NB4 (cell line): ENCODE measurements at regions not wholly inside any gene's neighbourhood (a gene's known extent, or its start where the extent isn't known, plus 50 kb on each side); places are given as distances from the start of the nearest gene placed in this dataset.
"Not testable (repeated sequence)": the region's sequence is repeated elsewhere in the genome, so short reads cannot be mapped to it uniquely, and the experiment has no call there.

Experiments
- DNase-seq: peaks from one replicate; pipeline ENCODE4 v3.0.0; 2010; ENCODE audit warnings: low read depth
- H3K4me3 ChIP-seq: one replicate; pipeline ENCODE4 v1.5.1; 2011; ENCODE audit warnings: mild to moderate bottlenecking, low read depth, low read length, moderate library complexity
- MYC ChIP-seq: IDR thresholded peaks from 2 replicates; pipeline ENCODE4 v1.6.1; 2011; ENCODE audit warnings: low read depth, low read length
- POLR2A ChIP-seq: IDR thresholded peaks from 2 replicates; pipeline ENCODE4 v1.6.1; 2011; ENCODE audit warnings: mild to moderate bottlenecking; ENCODE audit not compliant: insufficient read length; ENCODE audit errors: extremely low read depth
- TF ChIP-seq, protein P1 (sequence below): IDR thresholded peaks from one replicate; pipeline ENCODE4 v1.5.1; 2012; ENCODE audit warnings: low read depth, low read length
- TF ChIP-seq, protein P2 (sequence below): IDR thresholded peaks from 2 replicates; pipeline ENCODE4 v1.6.1; 2011; ENCODE audit warnings: low read depth, low read length

DNA sequence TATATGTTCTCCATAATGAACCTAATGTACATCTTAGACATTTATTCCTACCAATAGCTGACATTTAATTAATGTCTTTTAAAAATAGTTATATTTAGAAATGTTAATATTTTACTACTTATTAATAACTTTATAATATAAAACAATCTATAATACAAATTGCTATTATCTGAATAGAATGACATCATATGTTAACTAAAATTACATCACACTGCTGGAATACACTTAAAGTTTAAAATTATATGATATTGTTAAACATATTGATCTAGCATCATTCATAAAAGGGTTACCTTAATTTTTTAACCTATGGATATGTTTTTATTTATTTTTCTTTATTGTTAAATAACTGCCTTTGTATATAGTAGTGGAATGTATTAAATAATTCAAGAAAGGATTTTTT is 660.2 kb upstream of the ADGRB3 start:
- no peak for DNase-seq
- no peak for TF ChIP-seq POLR2A
- TF ChIP-seq, protein P1, sequence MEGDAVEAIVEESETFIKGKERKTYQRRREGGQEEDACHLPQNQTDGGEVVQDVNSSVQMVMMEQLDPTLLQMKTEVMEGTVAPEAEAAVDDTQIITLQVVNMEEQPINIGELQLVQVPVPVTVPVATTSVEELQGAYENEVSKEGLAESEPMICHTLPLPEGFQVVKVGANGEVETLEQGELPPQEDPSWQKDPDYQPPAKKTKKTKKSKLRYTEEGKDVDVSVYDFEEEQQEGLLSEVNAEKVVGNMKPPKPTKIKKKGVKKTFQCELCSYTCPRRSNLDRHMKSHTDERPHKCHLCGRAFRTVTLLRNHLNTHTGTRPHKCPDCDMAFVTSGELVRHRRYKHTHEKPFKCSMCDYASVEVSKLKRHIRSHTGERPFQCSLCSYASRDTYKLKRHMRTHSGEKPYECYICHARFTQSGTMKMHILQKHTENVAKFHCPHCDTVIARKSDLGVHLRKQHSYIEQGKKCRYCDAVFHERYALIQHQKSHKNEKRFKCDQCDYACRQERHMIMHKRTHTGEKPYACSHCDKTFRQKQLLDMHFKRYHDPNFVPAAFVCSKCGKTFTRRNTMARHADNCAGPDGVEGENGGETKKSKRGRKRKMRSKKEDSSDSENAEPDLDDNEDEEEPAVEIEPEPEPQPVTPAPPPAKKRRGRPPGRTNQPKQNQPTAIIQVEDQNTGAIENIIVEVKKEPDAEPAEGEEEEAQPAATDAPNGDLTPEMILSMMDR, result no peak
- no peak for TF ChIP-seq MYC
- TF ChIP-seq, protein P2, sequence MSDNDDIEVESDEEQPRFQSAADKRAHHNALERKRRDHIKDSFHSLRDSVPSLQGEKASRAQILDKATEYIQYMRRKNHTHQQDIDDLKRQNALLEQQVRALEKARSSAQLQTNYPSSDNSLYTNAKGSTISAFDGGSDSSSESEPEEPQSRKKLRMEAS, result no peak
- no peak overlapping the region for H3K4me3 ChIP-seq

DNA sequence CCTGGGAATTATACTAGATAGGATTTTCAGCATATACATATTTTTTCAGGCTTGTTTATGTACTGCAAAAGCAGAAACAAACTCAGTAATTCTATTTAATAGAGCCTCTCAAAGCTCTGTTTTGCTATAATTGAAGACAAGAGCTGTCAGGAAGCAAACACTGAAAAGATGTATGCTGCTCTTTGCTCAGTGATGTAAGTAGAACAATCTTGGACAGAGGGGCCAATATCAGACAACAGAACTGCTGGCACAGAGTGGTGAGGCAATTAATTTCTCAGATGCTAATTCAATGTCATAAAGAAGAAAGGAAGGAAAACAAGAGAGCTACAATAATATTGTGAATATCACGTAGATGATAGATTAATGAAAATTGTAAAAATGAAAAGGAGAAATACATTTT is 663.3 kb upstream of the ADGRB3 start:
- DNase-seq, result no peak
- H3K4me3 ChIP-seq, result no peak overlapping the region
- TF ChIP-seq MYC (no peak), POLR2A (no peak)
- TF ChIP-seq, protein P1, result no peak
- TF ChIP-seq, protein P2, result no peak

DNA sequence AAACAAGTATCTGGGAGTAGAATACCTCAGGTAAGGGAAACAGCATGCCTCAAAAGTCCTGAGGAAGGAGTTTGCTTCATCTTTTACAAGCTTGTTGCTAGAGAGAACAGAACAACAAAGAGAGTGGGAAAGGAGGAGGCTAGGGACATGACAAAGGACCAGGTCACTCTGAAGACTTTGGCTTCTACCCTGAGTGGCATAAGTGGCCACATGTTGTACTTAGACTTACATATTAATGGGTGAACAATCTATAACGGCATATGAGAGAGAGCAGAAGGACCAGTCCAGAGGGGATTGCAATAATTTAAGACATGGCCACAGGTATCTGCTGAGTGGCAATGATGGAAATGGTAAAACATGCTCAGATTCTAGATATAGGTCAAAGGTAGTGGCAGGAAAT is 668.3 kb upstream of the ADGRB3 start:
- TF ChIP-seq MYC, result no peak
- TF ChIP-seq, protein P1, result no peak
- TF ChIP-seq, protein P2, result no peak
- no peak for TF ChIP-seq POLR2A
- DNase-seq, result no peak
- H3K4me3 ChIP-seq, result no peak overlapping the region

DNA sequence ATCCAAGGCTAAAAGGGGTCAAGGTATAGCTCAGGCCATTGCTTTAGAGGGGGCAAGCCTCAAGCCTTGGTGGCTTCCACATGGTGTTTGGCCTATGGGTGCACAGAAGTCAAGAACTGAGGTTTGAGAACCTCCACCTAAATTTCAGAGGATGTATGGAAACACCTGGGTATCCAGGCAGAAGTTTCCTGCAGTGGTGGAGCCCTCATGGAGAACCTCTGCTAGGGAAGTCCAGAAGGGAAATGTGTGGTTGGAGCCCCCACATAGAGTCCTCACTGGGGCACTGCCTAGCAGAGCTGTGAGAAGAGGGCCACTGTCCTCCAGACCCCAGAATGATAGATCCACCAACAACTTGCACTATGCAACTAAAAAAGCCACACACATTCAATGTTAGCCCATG is 678.7 kb upstream of the ADGRB3 start:
- TF ChIP-seq, protein P1, result no peak
- no peak for TF ChIP-seq MYC
- no peak for TF ChIP-seq POLR2A
- TF ChIP-seq, protein P2, result no peak
- DNase-seq, result no peak
- no peak overlapping the region for H3K4me3 ChIP-seq

DNA sequence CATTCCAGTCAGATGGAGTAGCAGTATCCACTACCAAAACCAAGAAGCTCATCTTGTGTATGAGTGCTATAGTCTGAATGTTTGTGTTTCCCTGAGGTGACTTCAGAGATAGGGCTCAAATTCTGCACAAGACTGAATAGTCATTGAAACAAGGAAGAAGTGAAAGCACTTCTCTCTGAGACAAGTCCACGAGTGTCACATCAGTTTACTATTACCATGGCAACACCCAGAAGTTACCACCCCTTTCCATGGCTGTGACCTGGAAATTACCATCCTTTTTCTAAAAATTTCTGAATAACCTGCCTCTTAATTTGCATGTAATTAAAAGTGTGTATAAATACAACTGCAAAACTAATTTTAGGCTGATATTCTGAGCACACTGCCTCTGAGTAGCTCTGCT is 682.1 kb upstream of the ADGRB3 start:
- TF ChIP-seq MYC, result no peak
- TF ChIP-seq, protein P1, result no peak
- no peak for DNase-seq
- no peak overlapping the region for H3K4me3 ChIP-seq

DNA sequence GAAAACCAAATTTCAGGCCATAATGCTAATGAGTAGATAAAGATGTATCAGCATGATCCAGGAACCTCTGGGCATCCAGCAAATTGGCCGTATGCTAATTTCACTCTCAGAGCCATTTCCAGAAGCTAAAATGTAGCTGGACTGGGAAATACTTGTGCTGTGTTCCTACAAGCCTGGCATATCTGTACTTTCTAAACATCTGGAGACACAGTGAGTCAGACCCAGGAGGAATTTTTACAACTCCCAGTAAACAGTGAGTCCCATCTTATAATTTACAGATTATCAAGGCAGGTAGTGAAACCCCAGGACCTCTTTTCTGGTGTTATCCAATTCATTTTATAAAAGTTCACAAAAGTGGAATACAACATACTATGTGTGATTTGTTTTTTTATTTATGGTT is 683.0 kb upstream of the ADGRB3 start:
- TF ChIP-seq, protein P2, result no peak
- no peak for TF ChIP-seq POLR2A
- no peak for TF ChIP-seq MYC
- TF ChIP-seq, protein P1, result no peak
- no peak for DNase-seq
- H3K4me3 ChIP-seq, result no peak overlapping the region

DNA sequence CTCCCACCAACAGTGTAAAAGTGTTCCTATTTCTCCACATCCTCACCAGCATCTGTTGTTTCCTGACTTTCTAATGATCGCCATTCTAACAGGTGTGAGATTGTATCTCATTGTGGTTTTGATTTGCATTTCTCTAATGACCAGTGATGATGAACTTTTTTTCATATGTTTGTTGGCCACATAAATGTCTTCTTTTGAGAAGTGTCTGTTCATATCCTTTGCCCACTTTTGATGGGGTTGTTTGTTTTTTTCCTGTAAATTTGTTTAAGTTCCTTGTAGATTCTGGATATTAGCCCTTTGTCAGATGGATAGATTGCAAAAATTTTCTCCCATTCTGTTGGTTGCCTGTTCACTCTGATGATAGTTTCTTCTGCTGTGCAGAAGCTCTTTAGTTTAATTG is 687.3 kb upstream of the ADGRB3 start:
- not testable (repeated sequence) for DNase-seq, H3K4me3 ChIP-seq
